Stimulated activated CD8-positive, alpha-beta memory T cell treated with anti-CD3 and anti-CD28 coated beads, Interleukin-7, amount 100 ng/mL, for 48 hours (primary cell): ENCODE measurements at regions not wholly inside any gene's neighbourhood (a gene's known extent, or its start where the extent isn't known, plus 50 kb on each side); places are given as distances from the start of the nearest gene placed in this dataset.
"Not testable (repeated sequence)": the region's sequence is repeated elsewhere in the genome, so short reads cannot be mapped to it uniquely, and the experiment has no call there.

ENCODE experiments used
- DNase-seq, 2 donors: peaks; one replicate each; pipeline ENCODE4 v3.0.0-alpha.2; 2020; ENCODE audit warnings: low read depth in 1 of 2; ENCODE audit errors: extremely low read depth in 1 of 2

DNA sequence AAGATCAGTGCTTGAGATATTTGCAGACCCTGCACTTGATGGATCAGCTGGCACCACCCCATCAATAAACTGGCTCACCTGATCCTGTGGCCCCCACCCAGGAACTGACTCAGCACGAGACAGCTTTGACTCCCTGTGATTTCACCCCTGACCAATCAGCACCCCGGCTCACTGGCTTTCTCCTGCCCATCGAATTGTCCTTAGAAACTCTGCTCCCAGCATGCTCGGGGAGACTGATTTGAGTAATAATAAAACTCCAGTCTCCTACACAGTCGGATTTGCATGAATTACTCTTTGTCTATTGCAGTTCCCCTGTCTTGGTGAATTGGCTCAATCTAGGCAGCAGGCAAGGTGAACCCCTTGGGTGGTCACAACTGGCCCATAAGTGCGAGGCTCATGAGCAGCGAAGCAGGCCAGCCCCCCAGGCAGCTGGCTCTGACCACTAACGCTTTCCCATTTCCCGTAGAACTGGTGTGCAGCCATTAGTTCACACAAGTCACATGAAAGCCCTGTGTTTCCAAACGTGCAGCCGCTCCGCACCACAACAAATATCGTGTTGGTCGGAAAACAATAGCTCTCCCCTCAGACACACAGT is 79.6 kb downstream of the RSPH3 start:
- no peak for DNase-seq

DNA sequence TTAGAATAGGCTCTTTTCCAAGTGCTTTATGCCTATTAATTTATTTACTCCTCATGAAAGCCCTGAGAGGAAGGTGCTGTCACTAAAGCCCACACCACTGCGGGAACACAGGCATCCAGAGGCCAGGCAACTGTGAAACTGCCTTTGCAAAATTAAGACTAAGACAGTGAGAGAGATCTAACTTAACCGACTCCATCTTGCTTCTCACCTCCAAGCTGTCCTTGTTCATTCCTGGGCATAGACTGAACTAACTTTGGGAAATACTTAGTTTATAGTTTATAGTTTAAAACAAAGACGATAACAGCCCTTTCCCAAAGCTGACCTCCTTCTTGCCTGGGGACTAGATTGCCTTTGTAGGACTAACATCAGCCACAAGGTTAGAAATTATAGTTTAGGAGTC is 80.1 kb downstream of the RSPH3 start:
- DNase-seq, result no peak

DNA sequence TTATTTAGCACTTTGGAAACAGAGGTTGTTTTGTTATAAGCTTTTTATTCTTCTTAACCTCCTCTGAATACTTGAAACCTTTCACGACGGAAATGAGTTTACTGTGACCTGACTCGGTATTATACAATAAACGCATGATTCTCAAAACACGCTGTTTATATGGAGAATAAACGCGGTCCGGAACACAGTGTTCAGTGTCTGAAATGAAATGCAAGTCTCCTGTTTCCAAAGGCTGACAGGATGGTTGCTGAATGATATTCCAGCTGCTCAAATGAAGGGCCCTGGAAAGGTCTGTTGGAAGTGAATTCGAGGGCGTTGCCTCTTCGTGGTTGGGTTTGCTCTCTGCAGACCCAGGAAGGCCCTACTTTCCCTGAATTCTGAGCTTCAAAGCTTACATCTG is 83.4 kb downstream of the RSPH3 start:
- DNase-seq, result no peak

DNA sequence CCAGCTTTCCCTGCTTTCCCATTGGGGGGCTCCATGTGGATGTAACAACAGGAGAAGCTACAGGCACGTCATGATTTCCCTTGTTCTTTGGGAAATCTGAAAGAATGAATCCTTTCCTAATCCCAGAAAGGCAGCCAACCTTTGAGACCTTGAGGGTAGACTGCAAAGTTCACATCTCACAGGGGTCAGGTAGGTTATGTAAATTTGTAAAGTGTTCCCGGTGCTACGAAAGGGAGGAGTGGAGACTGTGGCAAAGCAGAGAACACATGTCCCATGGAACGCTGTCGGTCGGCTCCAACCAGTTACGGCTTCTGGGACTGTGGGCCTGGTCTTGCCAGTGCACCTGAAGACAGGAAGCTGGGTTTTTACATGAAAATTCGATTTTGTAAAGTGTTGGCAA is 85.1 kb downstream of the RSPH3 start:
- DNase-seq, result no peak

DNA sequence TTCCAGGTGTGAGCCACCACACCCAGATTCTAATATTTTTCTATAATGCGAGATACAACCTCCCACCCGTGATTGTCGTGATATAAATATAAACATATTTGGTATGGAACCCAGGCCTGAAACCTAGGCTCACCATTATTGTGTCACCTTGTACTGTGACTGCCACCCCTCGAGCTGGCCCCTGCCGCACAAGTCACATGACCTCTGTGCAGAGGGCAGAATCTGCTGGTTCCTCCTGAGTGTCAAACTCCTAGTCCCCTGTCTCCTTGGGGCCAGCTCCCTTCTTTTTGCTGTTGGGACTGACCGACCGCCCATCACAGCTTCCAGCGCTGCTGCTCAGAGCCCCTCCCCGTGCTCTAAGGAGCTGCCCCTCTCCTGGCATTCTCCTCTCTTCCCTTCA is 86.4 kb downstream of the RSPH3 start:
- DNase-seq, result no peak

DNA sequence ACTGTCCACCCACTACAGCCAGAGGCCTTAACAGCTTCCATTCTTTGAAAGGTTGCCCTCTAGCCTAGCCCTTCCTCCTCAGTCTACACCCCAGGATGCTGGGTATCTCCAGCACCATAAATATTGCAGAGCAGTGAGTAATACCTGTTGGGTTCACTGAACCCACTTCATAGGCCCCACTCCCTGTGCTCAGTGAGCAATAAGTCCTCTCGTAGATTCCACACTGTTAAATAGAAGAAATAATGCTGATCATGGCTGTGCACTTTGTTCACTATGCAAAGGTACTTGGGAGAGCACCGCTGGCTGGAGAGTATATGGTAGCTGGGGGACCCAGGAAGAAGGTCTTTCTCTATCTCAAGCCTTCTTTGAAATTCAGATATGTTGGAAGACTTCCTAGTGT is 87.3 kb downstream of the RSPH3 start:
- DNase-seq, result no peak

DNA sequence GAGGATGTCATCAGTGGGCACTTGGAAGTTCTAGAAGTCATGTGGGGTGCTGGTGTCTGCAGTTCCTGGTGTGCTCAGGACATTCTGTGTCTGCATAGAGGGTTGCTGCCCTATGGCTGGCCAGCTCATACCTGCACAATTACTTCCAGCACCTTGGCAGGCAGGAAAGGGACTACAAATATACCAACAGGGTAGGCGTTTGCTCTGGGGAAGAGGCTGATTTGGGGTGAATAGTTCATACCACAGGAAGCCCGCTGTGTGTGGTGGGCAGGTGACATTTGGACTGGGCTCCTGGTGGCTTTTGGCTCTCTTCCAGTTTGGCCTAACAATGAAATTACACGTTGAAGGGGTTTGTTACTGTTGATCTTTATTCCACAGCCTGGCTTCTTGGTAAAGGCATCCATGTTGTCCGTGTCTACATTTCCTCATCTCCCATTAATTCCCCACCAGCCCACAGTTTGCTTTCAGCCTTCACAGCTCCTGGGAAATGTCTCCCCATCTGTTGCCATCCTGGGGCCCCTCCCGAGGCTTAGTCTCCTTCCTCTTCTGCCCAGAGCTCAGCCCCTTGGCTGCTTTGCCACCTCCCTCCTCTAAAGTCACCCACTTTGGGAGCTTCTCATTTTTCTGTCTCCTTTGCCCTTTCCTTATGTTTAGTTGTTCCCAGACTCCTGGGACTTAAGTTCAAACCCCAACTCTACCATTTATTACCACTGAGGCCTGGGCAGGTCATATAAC is 88.1 kb downstream of the RSPH3 start:
- DNase-seq, result no peak

DNA sequence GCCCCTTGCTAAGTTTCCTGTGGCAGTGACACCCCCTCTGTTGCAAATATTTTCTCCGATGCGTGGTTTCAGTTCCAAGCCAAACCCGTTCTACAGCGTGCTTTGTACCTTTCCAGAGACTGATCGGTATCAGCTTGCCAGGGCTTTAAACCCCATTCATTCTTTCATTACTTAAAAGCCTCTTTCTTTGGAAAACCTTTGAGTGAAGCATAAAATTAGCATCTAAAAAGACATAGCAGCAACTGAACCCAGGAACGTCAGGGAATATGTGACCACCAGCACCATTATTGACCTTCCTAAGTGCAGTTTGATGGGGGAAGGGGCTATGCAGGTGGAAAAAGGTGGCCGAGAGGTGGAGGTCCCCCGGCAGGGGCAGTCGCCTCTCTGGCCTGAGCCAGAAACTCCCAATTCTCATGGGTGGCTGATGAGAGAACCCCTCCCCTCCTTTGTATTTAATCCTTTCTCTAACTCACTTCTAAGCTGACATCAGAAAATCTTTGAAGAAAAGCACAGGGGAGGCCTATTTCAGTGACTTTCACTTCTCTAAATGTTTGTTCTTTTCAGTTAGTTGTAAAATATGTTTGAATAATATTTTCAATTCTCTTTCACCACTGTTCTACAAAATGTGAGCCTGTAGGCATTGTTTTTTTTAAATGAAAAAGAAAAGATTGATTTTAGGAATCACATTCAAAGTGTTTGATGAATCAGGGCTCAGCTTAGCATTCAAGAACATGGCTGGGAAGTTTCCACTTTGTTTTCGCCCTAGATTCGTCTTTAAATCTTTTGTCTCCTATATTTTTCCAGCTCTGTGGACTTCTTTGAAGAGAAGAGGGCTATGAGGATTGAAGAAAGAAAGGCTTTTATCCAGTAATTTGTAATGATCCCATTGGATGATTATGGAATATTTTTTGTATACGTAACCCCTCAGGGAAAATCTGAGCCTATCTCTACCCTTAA is 89.2 kb downstream of the RSPH3 start:
- no peak for DNase-seq

DNA sequence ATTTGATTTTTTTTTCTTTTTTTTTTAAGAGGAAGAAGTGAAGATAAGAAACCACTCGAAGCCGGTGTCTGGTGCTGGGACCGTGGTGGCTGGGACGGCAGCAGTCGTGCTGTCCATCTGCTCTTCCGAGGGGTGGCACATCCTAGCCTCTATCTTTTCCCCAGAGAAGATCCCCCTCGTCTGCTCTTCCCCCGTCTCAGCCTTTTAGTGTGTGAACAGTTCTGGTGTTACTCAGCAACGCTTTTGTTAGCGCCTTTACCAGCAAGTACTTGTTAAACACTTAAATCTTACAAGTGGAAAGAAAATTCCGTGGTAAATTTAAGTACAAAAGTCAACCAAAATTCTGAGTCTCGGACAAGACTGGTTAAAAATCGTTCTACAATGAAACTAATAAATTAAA is 90.1 kb downstream of the RSPH3 start:
- DNase-seq, result no peak

DNA sequence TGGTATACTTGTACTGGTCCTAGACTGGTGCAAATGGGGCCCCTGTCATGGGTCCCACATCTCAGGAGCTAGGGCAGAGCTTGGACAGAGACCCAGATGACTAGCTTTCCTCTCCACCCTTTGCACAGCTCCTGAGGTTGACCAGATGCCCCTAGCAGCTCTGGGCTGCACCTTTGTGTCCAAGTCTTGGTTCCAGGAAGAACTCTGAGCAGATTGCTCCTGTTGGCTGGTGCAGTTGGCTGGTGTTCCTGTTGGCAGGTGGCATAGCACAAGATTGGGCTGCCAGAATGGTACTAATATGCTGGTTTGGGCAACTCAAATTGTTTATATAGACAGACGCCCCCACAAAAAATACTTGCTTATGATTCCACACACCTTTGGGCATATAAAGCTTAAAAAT is 89.4 kb upstream of the EZR start:
- DNase-seq, result no peak

DNA sequence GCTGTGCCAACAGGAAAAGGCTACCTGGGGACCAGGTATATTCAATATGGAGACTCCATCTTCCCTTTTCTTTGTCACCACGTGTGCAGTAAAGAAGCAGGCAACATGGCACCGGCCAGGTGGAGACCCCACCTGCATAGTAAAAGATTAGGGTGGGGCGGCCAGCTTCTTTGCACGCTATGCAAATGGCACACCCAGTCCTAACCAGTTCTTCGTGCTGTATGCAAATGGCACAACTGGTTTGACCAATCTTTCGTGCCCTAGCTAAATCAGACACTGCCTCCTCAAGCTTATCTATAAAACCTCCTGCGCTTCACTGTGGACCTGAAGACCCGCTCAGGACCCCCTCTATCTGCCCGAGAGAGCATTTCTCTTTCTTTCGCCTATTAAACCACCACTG is 88.8 kb upstream of the EZR start:
- no peak for DNase-seq

DNA sequence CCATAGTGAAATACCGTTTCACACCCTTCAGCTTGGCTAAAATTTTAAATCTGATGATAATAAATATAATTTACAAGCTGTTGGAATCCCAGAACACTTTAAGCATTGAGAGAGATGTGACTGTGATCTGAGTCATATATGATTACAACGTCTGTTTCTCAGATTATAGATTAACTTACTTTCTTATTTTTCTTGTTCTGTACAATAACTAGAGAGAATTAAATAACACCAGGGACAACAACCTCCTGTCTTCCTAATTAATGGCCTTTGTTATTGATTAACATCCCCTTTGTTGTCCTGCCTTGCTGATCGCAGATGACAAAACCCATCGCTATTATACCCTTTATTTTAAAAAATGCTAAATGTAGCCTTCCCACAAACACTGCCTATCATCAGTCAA is 87.8 kb upstream of the EZR start:
- DNase-seq, result no peak

DNA sequence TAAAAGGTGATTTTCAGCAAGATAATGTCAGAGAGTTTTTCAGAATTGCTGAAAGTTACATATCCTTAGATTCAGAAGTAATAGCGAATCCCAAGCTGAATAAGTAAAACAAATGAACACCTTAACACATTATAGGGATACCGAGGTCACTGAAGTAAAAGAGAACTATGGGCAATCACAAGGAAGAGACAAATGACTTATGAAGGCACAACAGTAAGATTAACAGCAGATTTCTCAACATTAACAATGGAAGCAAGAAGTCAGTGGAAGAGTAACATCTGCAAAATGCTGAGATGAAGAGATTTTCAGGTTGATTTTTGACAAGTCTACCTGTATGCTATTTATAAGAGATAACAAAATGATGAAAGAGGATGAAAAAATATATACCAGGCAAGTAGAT is 86.1 kb upstream of the EZR start:
- no peak for DNase-seq

DNA sequence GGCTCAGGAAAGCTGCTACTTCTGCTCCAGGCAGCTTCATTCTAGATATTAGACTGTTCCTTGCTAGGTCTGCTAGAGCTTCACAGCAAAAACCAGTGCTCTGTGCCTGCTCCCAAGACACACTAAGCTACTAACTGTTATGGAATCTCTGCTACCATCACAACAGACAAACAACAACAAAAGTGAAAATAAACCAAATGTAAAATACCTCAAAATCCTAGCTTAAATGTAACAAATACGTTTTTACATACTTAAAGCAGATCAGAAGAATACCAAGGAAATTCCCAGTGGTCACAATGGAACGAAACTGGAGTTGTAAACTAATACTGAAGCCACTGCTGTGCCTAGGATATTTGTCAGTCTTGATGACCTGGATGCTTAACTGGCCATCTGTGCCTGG is 84.6 kb upstream of the EZR start:
- DNase-seq, result no peak

DNA sequence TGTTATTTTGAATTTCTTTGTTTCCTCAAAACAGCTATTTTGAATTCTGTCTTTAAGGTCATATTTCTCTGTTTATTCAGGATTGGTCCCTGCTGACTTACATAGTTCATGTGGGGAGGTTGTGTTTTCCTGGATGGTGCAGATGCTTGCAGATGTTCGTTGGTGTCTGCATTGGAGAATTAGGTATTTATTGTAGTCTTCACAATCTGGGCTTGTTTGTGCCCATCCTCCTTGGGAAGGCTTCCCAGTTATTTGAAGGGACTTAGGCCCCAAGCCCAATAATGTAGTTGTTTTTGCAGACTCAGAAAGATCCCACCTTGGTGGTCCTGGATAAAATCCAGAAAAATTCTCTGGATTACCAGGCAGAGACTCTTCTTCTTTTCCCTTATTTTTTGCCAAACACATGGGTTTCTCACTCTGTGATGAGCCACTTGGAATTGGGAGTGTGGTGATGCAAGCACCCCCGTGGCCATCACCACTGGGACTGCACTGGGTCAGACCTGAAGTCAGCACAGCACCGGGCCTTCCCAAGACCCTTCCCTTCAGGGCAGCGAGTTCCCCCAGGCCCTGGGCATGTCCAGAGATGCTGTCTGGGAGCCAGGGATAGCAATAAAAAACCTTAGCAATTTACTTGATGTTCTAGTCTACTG is 81.6 kb upstream of the EZR start:
- DNase-seq, result no peak

DNA sequence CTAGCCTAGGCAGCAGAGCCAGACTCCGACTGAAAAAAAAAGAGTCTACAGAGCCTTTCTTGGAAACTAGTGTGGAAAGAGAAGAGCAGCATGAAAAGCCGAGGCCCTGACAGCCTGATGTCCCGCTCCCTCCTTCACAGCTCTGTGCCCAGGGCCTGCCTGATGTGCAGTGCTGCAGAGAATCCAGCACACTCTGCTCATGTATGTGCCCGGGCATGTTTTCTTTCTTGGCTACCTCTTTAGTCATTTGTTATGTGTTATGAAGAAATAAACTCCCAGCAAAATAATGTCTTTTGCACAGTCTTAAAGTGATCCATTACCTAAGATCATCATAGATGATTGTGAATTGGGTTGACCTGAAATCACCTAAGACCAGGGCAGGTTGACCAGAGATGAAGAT is 78.1 kb upstream of the EZR start:
- DNase-seq, result no peak

DNA sequence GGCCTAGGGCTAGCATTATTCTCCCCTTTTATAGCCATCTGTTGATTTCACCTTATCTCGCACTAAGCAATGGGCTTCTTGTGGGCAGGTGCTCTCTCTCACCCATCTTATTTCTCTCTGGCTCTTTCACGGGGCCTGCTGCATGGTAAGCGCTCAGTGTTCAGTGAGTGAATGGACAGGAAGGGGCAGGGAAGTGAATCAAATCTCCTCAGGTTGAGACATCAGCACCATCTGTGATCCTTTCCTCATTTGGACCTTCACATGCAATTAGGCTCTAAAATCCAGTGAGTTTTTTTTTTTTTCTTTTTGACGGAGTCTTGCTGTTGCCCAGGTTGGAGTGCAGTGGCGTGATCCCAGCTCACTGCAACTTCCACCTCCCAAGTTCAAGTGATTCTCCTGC is 76.5 kb upstream of the EZR start:
- DNase-seq, result no peak

DNA sequence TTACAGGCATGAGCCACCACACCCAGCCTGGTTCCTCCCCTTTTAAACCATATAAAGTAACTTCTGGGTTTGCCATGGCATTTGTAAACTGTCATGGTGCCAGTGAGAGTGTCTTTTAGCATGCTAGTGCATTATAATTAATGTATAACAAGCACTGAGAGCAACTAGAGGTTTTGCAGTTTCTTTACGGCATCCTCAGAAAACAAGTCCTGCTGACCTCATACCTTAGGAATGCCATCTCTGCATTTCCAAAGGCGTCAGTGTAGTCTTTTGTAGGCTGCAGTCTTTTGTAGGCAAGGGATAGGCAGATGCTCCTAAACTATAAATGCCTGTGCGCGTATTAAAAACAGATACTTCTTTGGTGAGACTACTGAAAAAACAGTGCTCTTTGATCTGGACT is 75.0 kb upstream of the EZR start:
- no peak for DNase-seq

DNA sequence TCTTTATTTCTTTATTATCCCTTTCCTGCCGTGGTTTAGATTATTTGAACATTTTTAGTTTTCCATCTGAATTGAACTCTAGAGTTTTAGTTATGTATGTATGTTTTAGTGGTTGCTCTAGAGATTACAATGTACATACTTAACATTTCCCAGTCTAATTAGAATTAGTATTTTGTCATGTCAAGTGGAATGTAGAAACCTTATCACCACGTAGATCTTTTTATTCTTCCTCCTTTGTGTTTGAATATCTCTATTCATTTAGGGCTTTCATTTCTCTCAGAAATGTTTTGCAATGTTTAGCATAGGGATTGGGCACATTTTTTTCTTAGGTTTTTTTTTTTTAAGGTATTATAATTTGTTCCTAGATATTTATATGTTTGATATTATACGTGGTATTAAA is 73.1 kb upstream of the EZR start:
- DNase-seq, result no peak

DNA sequence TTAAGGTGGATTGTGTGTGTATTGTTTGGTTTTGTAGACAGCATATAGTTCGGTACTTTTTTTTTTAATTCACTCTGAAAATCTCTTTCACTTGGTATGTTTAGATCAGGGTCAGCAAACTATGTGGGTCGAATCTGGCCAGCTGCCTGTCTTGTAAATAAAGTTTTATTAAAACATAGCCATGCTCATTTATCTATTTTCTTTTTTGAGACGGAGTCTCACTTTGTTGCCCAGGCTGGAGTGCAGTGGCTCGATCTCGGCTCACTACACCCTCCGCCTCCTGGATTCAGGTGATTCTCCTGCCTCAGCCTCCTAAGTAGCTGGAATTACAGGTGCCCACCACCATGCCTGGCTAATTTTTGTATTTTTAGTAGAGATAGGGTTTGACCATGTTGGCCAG is 72.4 kb upstream of the EZR start:
- not testable (repeated sequence) for DNase-seq

DNA sequence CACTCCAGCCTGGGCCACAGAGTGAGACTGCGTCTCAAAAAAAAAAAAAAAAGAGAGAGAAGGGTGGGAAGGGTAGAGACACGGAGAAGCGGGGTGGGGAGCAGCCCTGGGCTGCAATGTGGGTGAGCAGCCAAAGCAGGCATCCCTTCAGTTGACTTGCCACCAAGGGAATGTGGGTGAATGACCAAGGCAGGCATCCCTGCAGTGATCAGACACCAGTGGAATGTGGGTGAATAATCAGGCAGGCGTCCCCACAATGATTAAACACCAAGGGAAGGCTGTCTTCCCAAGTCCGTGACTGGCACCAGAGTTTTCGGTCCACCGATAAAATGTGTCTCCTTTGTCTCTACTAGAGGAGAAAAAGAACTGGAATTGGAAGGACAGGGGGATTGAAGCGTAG is 69.0 kb upstream of the EZR start:
- DNase-seq, result not testable (repeated sequence)
